GM12878 (cell line): ENCODE measurements at regions not wholly inside any gene's neighbourhood (a gene's known extent, or its start where the extent isn't known, plus 50 kb on each side); places are given as distances from the start of the nearest gene placed in this dataset.

ENCODE experiments used
- ATAC-seq: fragments of 200-7000 bp; cut with Tn5 transposase; 3 replicates; pipeline ENCODE4 v1.9.1; 2020; ENCODE audit warnings: mild to moderate bottlenecking, moderate library complexity
- BruUV-seq: library from RNA; stranded (reverse); fragments of 400-500 nt; replicated peaks from 2 replicates; lab custom pipeline; 2021; lab: Mats Ljungman, UMichigan
- CTCF ChIA-PET: fragments of 300-600 bp; sonication (Branson Sonifier 250); formaldehyde crosslinking; extraction: SDS; loops from one replicate; lab custom pipeline; 2021; ENCODE audit warnings: inconsistent platforms; lab: Yijun Ruan, JAX
- POLR2A ChIA-PET: fragments of 350-600 bp; formaldehyde crosslinking; extraction: SDS; loops from one replicate; lab custom pipeline; 2021; ENCODE audit warnings: inconsistent platforms; lab: Charles Lee
- RAD21 ChIA-PET: fragments of 300-600 bp; sonication (Branson Sonifier 250); formaldehyde crosslinking; loops from one replicate; lab custom pipeline; 2023; ENCODE audit warnings: antibody characterized with exemption; ENCODE audit not compliant: unreplicated experiment; lab: Charles Lee
- SMC1A ChIA-PET: fragments of 300-600 bp; sonication (Branson Sonifier 250); formaldehyde crosslinking; loops from one replicate; lab custom pipeline; 2023; ENCODE audit not compliant: unreplicated experiment, uncharacterized antibody; lab: Charles Lee
- DNase-seq: peaks from one replicate; pipeline ENCODE4 v3.0.0-alpha.2; 2011; ENCODE audit warnings: low read depth, low spot score
- FAIRE-seq: peaks from 3 replicates; lab custom pipeline; 2011; peaks lifted over from hg19 to GRCh38; lab: Jason Lieb, UNC
- H2AFZ ChIP-seq: 2 replicates; pipeline ENCODE4 v1.6.0; 2011; ENCODE audit warnings: low read depth, low read length, control low read depth; ENCODE audit not compliant: control insufficient read depth
- H3K27ac ChIP-seq: 2 replicates; pipeline ENCODE4 v1.5.1; 2011; ENCODE audit warnings: control low read depth; ENCODE audit not compliant: control insufficient read depth, insufficient read depth
- H3K27me3 ChIP-seq, 2 experiments: replicated peaks in 1 of 2; 2 replicates each; pipeline versions ENCODE4 v1.6.0 to v1.6.1; 2011; ENCODE audit warnings: low read length in 1 of 2; ENCODE audit not compliant: control insufficient read depth in 2 of 2, insufficient read depth in 2 of 2
- H3K36me3 ChIP-seq, 2 experiments: 2 replicates each; pipeline ENCODE4 v1.5.1; 2011; ENCODE audit warnings: low read length in 1 of 2; ENCODE audit not compliant: control insufficient read depth in 2 of 2, insufficient read depth in 2 of 2
- H3K4me1 ChIP-seq: 2 replicates; pipeline ENCODE4 v1.6.1; 2011; ENCODE audit warnings: mild to moderate bottlenecking, low read length, moderate library complexity, mixed read lengths; ENCODE audit not compliant: control insufficient read depth, insufficient read depth
- H3K4me2 ChIP-seq: 2 replicates; pipeline ENCODE4 v1.6.0; 2011; ENCODE audit warnings: control low read depth; ENCODE audit not compliant: control insufficient read depth, insufficient read depth
- H3K4me3 ChIP-seq: fragments of 200-600 bp; sonication (generic); 2 replicates; pipeline ENCODE4 v1.5.1; 2016
- H3K79me2 ChIP-seq: 2 replicates; pipeline ENCODE4 v1.6.0; 2011; ENCODE audit warnings: low read length; ENCODE audit not compliant: control insufficient read depth, insufficient read depth
- H3K9ac ChIP-seq: 2 replicates; pipeline ENCODE4 v1.8.0; 2011; ENCODE audit warnings: low read length, control low read depth, mixed read lengths; ENCODE audit not compliant: control insufficient read depth, insufficient read depth
- H3K9me3 ChIP-seq: replicated peaks from 3 replicates; pipeline ENCODE4 v1.5.1; 2011; ENCODE audit warnings: mild to moderate bottlenecking, low read length; ENCODE audit not compliant: control insufficient read depth, insufficient read depth
- H4K20me1 ChIP-seq: 2 replicates; pipeline ENCODE4 v1.6.0; 2011; ENCODE audit not compliant: control insufficient read depth, insufficient read depth
- CEBPZ ChIP-seq: fragments of 150-350 bp; IDR thresholded peaks from 2 replicates; pipeline ENCODE4 v1.6.1; 2016; ENCODE audit warnings: low read depth, low read length
- CHD4 ChIP-seq: fragments of 200-600 bp; sonication (generic); IDR thresholded peaks from 2 replicates; pipeline ENCODE4 v1.6.1; 2016; ENCODE audit warnings: mild to moderate bottlenecking
- HCFC1 ChIP-seq: fragments of 150-350 bp; IDR thresholded peaks from 2 replicates; pipeline ENCODE4 v1.6.1; 2014; ENCODE audit warnings: low read length
- HDAC2 ChIP-seq: fragments of 200-600 bp; sonication (generic); IDR thresholded peaks from 2 replicates; pipeline ENCODE4 v1.6.1; 2017
- KDM1A ChIP-seq: fragments of 200-600 bp; sonication (generic); IDR thresholded peaks from 2 replicates; pipeline ENCODE4 v1.6.1; 2016; ENCODE audit warnings: borderline replicate concordance
- MEF2A ChIP-seq: IDR thresholded peaks from 2 replicates; pipeline ENCODE4 v1.6.1; 2011; ENCODE audit warnings: low read depth, mild to moderate bottlenecking, low read length, moderate library complexity; ENCODE audit not compliant: insufficient read depth
- NFYA ChIP-seq: IDR thresholded peaks from 2 replicates; pipeline ENCODE4 v1.6.1; 2011; ENCODE audit warnings: low read depth, mild to moderate bottlenecking, low read length, improper control_type of control experiment, borderline replicate concordance
- SUPT20H ChIP-seq: IDR thresholded peaks from 2 replicates; pipeline ENCODE4 v1.6.1; 2011; ENCODE audit warnings: low read depth, mild to moderate bottlenecking, low read length, moderate library complexity, borderline replicate concordance; ENCODE audit not compliant: control insufficient read depth
- YBX1 ChIP-seq: fragments of 450-650 bp; IDR thresholded peaks from 2 replicates; pipeline ENCODE4 v1.6.1; 2016; ENCODE audit warnings: antibody characterized with exemption
- WGBS: methylation state at CpG from one replicate; pipeline ENCODE4 v1.1.6; 2016; ENCODE audit warnings: low lambda C conversion rate; ENCODE audit not compliant: insufficient replicate concordance, insufficient coverage; ENCODE audit errors: missing lambda C conversion rate; 5-methylcytosine and 5-hydroxymethylcytosine counted together
- in situ Hi-C: fragments of 300-500 bp; cut with MboI; formaldehyde crosslinking; loops from 9 replicates; pipeline ENCODE4 v1.14.3; 2018; ENCODE audit warnings: mixed read lengths
- intact Hi-C: fragments of 100-400 bp; cut with micrococcal nuclease; formaldehyde crosslinking; loops from one replicate; pipeline ENCODE4 v1.14.2; 2022; ENCODE audit not compliant: unreplicated experiment
- TF ChIP-seq, protein P1 (sequence below): fragments of 450-650 bp; IDR thresholded peaks from 2 replicates; pipeline ENCODE4 v1.6.1; 2017; ENCODE audit warnings: mild to moderate bottlenecking

DNA sequence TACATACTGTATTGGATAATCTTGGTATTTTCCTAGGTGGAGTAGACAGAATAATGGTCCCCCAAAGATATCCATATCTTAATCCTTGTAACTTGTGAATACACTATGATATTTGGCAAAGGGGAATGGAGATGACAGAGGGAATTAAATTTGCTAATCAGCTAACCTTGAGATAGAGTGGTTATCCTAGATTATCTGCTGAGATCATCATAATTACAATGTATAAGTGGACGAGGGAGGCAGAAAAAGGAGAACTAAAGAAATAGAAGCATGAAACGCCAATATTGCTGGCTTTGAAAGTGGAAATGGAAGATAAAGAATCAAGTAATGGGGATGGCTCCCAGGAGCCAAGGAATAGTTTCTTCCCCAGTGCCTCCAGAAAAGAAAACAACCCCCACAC lies 398.7 kb downstream of the NOVA1 start:
- Histone ChIP-seq H4K20me1 (no peaks in the 10 kb centered on the region), H3K27ac (no peak overlapping the region), H3K36me3 (no peaks in the 10 kb centered on the region), H3K9ac (no peak overlapping the region), H3K9me3 (no peaks in the 10 kb centered on the region), H3K4me3 (no peak overlapping the region), H2AFZ (no peak overlapping the region), H3K79me2 (no peaks in the 10 kb centered on the region), H3K4me2 (no peak overlapping the region), H3K4me1 (no peaks in the 10 kb centered on the region), H3K27me3 (no peaks in the 10 kb centered on the region)
- ChIA-PET RAD21 (no interaction called here), CTCF (no interaction called here), POLR2A (no interaction called here), SMC1A (no interaction called here)
- in situ Hi-C loops (no loop called here), intact Hi-C loops (no loop called here)
- FAIRE-seq (no peak), DNase-seq (no peak), ATAC-seq (no peak)
- no peak for TF ChIP-seq MEF2A
- TF ChIP-seq, protein P1, sequence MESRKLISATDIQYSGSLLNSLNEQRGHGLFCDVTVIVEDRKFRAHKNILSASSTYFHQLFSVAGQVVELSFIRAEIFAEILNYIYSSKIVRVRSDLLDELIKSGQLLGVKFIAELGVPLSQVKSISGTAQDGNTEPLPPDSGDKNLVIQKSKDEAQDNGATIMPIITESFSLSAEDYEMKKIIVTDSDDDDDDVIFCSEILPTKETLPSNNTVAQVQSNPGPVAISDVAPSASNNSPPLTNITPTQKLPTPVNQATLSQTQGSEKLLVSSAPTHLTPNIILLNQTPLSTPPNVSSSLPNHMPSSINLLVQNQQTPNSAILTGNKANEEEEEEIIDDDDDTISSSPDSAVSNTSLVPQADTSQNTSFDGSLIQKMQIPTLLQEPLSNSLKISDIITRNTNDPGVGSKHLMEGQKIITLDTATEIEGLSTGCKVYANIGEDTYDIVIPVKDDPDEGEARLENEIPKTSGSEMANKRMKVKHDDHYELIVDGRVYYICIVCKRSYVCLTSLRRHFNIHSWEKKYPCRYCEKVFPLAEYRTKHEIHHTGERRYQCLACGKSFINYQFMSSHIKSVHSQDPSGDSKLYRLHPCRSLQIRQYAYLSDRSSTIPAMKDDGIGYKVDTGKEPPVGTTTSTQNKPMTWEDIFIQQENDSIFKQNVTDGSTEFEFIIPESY = no peak
- TF ChIP-seq HDAC2 = no peak
- no peak for TF ChIP-seq NFYA
- TF ChIP-seq YBX1 = no peak
- TF ChIP-seq SUPT20H = no peak
- TF ChIP-seq HCFC1 = no peak
- WGBS = 0% methylated on average over 2 of the region's 2 CpGs
- BruUV-seq = no TSS peak

- Histone ChIP-seq H3K4me3 (no peak overlapping the region), H3K27ac (no peak overlapping the region), H3K4me2 (no peak overlapping the region), H3K36me3 (no peaks in the 10 kb centered on the region), H3K4me1 (no peaks in the 10 kb centered on the region), H4K20me1 (no peaks in the 10 kb centered on the region), H3K9me3 (no peaks in the 10 kb centered on the region), H3K27me3 (no peaks in the 10 kb centered on the region), H2AFZ (no peak overlapping the region), H3K9ac (no peak overlapping the region), H3K79me2 (no peaks in the 10 kb centered on the region)
- ChIA-PET SMC1A (no interaction called here), RAD21 (no interaction called here), CTCF (interaction anchor here (0.6 kb wide), 2 partner anchors 693 to 863 kb away, joined by 4 to 5 read pairs; no protein-coding TSS in a partner anchor), POLR2A (no interaction called here)
- no peak for ATAC-seq
- intact Hi-C loops (no loop called here), in situ Hi-C loops (no loop called here)
- no peak for FAIRE-seq
- WGBS = 53% methylated on average over 1 of the region's 1 CpG
- DNase-seq = no peak
- no TSS peak for BruUV-seq
- TF ChIP-seq CEBPZ = no peak
- no peak for TF ChIP-seq CHD4
- TF ChIP-seq KDM1A = no peak
Observed at GRCh38 chr14:26194816-26195215, 403.0 kb downstream of the NOVA1 start.
